ENCODE measurements at regions not wholly inside any gene's neighbourhood (a gene's known extent, or its start where the extent isn't known, plus 50 kb on each side); places are given as distances from the start of the nearest gene placed in this dataset.

DNA sequence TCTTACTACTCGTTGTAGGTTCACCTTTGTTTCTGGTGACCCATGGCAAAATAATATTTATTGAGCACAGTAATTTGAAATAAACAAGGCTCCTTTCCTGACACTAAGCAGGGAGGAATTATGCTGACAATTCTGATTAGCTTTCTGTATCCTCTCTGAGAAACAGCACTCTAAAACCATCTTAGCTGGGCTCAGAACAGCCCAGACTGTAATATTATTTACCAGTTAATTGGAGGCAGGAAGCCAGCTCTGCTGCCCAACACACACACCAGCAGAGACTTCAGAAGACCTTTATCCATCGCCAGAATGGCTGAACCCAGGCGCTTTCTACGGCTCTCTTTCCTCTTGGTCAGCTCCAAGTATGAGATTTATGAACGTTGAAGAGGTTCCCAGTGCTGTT lies 77.6 kb upstream of the FMN2 start:
- intact Hi-C loops (cut with micrococcal nuclease; ENCODE audit: unreplicated experiment), result no loop called here
- no peaks in the 10 kb centered on the region for H3K36me3 Mint-ChIP-seq (ENCODE audit: insufficient read depth, unreplicated experiment)
- TF ChIP-seq, protein P1, sequence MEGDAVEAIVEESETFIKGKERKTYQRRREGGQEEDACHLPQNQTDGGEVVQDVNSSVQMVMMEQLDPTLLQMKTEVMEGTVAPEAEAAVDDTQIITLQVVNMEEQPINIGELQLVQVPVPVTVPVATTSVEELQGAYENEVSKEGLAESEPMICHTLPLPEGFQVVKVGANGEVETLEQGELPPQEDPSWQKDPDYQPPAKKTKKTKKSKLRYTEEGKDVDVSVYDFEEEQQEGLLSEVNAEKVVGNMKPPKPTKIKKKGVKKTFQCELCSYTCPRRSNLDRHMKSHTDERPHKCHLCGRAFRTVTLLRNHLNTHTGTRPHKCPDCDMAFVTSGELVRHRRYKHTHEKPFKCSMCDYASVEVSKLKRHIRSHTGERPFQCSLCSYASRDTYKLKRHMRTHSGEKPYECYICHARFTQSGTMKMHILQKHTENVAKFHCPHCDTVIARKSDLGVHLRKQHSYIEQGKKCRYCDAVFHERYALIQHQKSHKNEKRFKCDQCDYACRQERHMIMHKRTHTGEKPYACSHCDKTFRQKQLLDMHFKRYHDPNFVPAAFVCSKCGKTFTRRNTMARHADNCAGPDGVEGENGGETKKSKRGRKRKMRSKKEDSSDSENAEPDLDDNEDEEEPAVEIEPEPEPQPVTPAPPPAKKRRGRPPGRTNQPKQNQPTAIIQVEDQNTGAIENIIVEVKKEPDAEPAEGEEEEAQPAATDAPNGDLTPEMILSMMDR (IDR thresholded peaks at IDR 0.05; ENCODE audit: unreplicated experiment), result no peak
- H3K27me3 Mint-ChIP-seq (ENCODE audit: unreplicated experiment), result peaks cover 11% of the 10 kb centered on the region
- H3K4me3 Mint-ChIP-seq (ENCODE audit: low read depth, unreplicated experiment), result no peak overlapping the region
- no peaks in the 10 kb centered on the region for H3K4me1 Mint-ChIP-seq (ENCODE audit: low read depth, unreplicated experiment)
- CTCF ChIA-PET, result interaction anchor here (1.4 kb wide), 1 partner anchor 9 kb away, joined by 3 read pairs; no protein-coding TSS in a partner anchor
- no TSS peak for BruUV-seq (replicated peaks)
- H3K27ac Mint-ChIP-seq (ENCODE audit: unreplicated experiment), result no peak overlapping the region
- DNase-seq, result no peak
- H3K9me3 Mint-ChIP-seq (ENCODE audit: low read depth, unreplicated experiment), result peaks cover 12% of the 10 kb centered on the region

DNA sequence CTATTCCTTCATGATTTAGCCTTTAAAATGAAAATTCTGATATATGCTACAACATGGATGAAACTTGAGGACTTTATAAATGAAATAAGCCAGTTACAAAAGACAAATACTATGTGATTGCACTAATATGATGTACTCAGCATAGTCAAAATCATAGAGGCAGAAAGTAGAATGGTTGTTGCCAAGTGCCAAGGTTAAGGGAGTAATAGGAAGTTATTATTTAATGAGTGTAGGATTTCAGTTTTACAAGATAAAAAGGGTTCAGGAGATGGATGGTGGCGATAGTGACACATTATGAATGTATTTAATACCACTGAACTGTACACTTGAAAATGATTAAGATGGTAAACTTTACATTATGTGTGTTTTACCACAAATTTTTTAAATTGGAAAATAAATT lies 73.1 kb upstream of the FMN2 start:
- intact Hi-C loops (cut with micrococcal nuclease; ENCODE audit: unreplicated experiment), result no loop called here
- no peak for DNase-seq
- no TSS peak for BruUV-seq (replicated peaks)
- CTCF ChIA-PET, result no interaction called here
- peaks cover 5% of the 10 kb centered on the region for H3K9me3 Mint-ChIP-seq (ENCODE audit: low read depth, unreplicated experiment)
- no peak overlapping the region for H3K4me3 Mint-ChIP-seq (ENCODE audit: low read depth, unreplicated experiment)
- H3K36me3 Mint-ChIP-seq (ENCODE audit: insufficient read depth, unreplicated experiment), result no peaks in the 10 kb centered on the region
- no peak overlapping the region for H3K27ac Mint-ChIP-seq (ENCODE audit: unreplicated experiment)
- no peaks in the 10 kb centered on the region for H3K4me1 Mint-ChIP-seq (ENCODE audit: low read depth, unreplicated experiment)
- H3K27me3 Mint-ChIP-seq (ENCODE audit: unreplicated experiment), result no peaks in the 10 kb centered on the region
- TF ChIP-seq, protein P1 (IDR thresholded peaks at IDR 0.05; ENCODE audit: unreplicated experiment), result no peak

DNA sequence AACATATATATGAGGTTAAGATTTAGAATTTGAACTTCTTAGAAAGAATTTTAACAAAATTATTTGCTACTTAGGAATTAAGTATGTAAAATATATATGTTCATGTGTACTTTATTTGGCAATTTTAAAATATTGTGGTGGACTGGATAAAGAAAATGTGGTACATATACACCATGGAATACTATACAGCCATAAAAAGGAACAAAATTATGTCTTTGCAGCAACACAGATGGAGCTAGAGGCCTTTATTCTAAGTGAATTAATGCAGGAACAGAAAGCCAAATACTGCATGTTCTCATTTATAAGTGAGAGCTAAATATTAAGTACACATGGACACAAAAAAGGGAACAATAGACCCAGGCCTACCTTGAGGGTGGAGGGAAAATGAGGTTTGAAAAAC lies 72.2 kb upstream of the FMN2 start:
- TF ChIP-seq, protein P1 (IDR thresholded peaks at IDR 0.05; ENCODE audit: unreplicated experiment), result no peak
- intact Hi-C loops (cut with micrococcal nuclease; ENCODE audit: unreplicated experiment), result no loop called here
- H3K36me3 Mint-ChIP-seq (ENCODE audit: insufficient read depth, unreplicated experiment), result no peaks in the 10 kb centered on the region
- no peaks in the 10 kb centered on the region for H3K27me3 Mint-ChIP-seq (ENCODE audit: unreplicated experiment)
- H3K4me3 Mint-ChIP-seq (ENCODE audit: low read depth, unreplicated experiment), result no peak overlapping the region
- no peak for DNase-seq
- H3K9me3 Mint-ChIP-seq (ENCODE audit: low read depth, unreplicated experiment), result peaks cover 5% of the 10 kb centered on the region
- no peaks in the 10 kb centered on the region for H3K4me1 Mint-ChIP-seq (ENCODE audit: low read depth, unreplicated experiment)
- no TSS peak for BruUV-seq (replicated peaks)
- no peak overlapping the region for H3K27ac Mint-ChIP-seq (ENCODE audit: unreplicated experiment)
- CTCF ChIA-PET, result no interaction called here

DNA sequence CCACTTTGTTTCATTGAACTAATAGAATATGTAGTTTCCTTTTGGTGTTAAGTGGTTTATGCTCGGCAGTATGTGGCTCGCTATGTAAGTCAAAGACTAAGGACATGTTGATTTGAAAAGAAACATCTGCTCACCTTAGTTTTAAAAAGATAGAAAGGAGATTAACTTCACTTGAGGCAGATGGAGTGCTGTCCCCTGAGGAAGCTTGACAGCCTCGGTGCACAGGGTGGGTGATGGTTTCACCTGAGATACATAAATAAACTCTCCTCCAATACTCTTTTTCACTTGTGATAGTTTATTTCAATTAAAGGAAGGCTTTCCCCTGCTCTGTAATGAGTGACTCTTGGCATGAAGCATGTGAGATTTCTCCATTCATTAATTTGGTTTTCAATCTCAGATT lies 70.8 kb upstream of the FMN2 start:
- Mint-ChIP-seq H3K27ac (ENCODE audit: unreplicated experiment) (no peak overlapping the region), H3K4me3 (ENCODE audit: low read depth, unreplicated experiment) (no peak overlapping the region), H3K36me3 (ENCODE audit: insufficient read depth, unreplicated experiment) (no peaks in the 10 kb centered on the region), H3K9me3 (ENCODE audit: low read depth, unreplicated experiment) (peaks cover 5% of the 10 kb centered on the region), H3K27me3 (ENCODE audit: unreplicated experiment) (no peaks in the 10 kb centered on the region), H3K4me1 (ENCODE audit: low read depth, unreplicated experiment) (no peaks in the 10 kb centered on the region)
- DNase-seq, result no peak
- BruUV-seq (replicated peaks), result no TSS peak
- intact Hi-C loops (cut with micrococcal nuclease; ENCODE audit: unreplicated experiment), result no loop called here
- CTCF ChIA-PET, result interaction anchor here (0.6 kb wide), 1 partner anchor 15 kb away, joined by 3 read pairs; no protein-coding TSS in a partner anchor
- TF ChIP-seq, protein P1 (IDR thresholded peaks at IDR 0.05; ENCODE audit: unreplicated experiment), result no peak
